GM18858 (cell line): ENCODE measurements at regions not wholly inside any gene's neighbourhood (a gene's known extent, or its start where the extent isn't known, plus 50 kb on each side); places are given as distances from the start of the nearest gene placed in this dataset.
"Not testable (repeated sequence)": the region's sequence is repeated elsewhere in the genome, so short reads cannot be mapped to it uniquely, and the experiment has no call there.

ENCODE experiments used
- ATAC-seq: cut with Tn5 transposase; IDR thresholded peaks from one replicate; pipeline ENCODE4 v1.9.1; 2021; ENCODE audit not compliant: unreplicated experiment

DNA sequence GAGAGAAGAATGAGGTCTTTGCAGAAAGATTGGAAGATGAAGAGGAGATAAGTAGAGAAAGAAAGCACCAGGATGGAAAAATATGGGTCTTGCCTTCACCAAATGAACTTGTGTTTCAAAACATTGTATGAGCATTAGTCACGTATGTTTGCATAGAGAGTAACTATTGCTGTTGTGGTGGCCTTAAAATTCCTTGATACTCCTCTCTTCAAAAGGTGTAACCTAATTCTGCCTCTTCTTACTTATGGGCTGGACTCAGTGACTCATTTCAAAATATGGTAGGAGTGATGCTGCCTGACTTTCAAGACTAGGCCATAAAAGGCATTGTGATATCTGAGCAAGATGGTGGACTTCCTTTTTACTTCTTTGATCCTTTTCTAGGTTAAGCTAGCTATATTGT, 228.7 kb upstream of the ZNF385D start:
- no peak for ATAC-seq

DNA sequence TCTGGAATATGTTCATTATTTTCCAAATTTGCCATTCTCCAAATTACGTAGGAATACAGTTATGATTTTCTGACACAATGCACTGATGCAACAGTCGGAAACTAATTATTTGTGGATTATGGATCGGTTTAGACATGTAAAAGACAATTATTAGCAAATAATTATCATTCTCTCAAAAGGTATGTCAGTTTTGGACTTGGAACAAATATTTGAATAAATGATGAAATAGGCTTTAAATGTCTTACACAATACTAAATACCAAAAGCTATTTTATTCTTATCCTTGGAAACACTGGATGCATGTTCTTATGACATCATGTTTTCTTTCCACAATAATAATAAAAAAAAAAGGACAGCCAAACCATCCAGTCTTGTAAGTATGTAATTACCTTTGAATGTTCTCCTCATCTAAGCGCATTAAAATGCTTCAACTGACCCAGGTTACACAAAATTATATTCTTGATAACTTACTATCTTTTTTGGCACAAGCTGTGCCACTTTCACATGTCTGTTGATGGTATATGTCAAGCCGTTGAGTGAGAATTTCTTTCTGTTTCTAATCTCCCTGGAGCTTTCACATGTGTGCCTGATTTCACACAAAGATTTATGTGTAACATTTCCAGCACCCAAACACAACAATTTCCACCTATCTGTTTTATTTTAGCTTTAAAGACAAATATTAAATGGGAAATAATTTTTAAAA, 238.5 kb upstream of the ZNF385D start:
- no peak for ATAC-seq

DNA sequence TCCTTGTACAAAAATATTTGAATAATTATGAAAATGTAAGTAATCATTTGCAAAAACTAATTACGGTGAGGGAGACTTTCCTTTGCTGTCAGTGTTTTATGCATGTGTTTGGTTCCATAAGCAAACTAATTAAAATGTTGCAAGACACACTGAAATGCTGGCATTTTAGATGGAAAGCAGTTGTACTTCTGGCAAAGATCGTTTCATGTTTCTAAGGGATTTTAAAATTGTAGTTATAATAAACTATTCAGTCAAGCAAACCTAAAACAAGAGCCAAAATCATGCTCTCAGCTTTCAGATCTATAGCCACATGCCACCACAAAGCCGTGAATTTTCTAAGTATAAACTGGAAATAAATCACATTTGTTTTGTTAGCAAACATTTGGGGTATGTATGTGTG, 240.1 kb upstream of the ZNF385D start:
- no peak for ATAC-seq

DNA sequence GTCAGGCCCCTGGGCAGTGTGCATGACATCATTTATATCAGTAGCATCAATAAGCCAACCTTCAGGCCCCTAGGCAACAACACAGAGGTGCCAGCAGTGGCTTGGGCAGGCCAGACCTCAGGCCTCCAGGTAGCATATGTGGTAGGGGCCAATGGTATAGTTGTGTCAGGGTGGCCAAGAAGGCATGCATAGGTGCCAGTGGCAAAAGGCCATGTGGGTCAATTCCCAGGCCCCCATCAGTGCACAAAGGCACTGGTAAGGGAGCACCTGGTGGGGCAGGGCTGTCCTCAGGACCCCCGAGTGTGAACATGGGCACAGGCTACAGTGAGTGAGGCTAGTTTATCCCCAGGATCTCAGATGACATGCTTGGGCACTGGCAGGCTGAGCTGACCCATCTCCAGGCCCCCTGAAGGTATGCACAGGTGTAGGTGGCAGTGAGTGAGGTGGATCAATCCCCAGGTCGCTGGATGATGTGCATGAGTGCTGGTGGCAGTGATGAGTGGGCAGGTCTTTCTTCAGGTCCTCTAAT, 244.1 kb upstream of the ZNF385D start:
- no peak for ATAC-seq

DNA sequence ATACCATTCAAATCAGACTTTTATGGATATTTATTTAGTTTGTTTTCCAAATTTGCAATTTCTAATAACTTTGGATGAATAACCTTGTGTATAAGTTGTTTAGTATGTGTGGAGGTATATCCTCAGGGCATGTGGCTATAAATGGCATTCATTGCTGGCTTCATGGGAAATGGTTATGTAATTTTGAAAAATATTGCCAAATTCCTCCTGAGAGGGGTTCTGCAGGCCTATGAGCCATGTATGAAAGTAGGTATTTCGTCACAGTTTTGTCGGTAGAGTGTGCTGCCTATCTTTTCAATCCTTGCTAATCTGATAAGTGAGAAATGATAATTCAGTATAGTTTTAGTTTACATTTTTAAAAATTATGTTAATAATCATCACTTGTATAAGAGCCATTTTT, 256.4 kb upstream of the ZNF385D start:
- no peak for ATAC-seq

DNA sequence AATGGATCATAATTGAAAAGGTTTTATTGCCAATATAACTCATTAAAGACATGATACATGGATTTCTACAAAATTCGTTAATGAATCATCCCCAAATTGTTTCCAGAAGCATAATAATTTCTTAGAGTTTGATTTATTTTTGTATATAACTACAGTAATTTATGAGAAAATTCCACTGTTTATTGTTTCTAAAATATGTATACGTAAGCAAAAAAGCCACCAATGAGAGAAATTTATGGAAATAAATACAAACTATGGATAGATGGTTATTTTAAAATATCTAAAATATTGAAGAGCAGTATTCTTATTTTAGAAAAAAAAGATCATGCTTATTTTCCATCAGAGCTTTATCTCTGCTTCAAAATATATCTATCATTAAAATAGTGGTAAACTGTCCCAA, 260.0 kb upstream of the ZNF385D start:
- no peak for ATAC-seq

DNA sequence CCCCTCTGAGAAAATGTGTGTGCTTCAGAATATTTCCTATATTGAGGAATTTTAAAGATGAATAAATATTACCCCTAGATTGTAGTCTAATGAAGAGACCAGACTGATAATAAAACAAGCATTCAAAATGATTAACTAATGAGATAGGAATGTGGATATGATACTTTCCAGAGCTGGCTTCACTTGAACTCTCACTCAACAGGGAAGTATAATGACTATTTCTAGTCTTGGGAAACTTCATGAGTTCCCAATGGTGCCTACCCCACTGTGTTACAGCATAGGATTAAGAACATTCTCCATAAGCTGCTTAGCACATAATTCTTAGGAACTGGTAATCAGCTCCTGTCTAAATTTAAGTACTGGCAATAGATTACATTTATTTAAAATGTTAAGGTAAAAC, 261.5 kb upstream of the ZNF385D start:
- no peak for ATAC-seq

DNA sequence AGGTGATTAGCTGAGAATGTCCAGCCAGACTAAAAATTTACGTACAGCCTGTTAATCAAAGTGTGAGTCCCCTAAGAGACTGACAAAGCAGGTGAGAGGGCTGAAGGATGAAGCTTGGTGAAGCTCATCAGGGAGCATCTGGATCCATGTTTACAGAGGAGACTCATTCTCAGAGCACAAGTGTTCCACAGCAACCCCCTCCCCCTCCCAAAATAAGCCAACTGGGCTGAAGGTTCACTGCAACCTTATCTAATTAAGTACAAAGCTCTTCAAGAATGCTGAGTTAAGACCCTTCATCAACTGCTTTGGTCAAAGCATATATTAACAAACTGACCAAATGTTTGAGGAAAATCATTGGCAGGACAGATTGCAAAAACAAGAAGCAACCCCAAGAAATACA, 262.6 kb upstream of the ZNF385D start:
- ATAC-seq, result no peak

DNA sequence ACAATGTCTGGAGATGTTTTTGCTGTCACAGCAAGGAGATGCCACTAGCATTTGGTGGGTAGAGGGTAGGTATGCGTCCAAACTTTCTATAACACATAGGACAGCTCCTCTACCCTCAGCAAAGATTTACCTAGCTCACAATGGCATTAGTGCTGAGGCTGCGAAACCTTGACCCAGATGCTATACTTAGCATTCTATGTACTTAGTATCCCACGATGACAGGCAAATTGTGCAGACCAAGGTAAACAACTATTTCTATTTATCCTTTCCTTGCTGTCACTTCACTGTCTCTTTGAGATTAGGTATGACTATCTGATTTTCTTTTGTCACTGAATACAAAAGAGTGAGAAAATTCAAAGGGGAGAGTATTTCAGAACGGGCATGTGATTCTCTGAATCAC, 265.2 kb upstream of the ZNF385D start:
- no peak for ATAC-seq

DNA sequence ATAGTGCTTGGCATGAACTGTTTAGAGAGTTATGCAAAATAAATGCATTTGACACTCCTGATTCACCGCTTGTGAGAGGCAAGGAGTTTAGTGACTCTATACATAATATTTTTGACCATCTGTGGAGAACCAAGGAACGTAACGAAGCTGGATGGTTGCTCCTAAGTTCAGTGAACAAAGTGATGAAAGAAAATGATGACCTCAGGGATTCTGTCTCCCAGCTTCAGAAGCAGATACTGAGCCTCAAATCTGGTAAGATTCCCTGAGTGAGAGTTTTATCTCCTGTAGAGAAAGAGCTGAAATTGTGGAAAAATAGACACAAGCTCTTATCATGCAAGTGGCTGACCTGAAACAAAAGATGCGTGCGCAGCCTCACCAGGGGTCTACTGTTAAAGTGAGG, 273.6 kb upstream of the ZNF385D start:
- ATAC-seq, result not testable (repeated sequence)

DNA sequence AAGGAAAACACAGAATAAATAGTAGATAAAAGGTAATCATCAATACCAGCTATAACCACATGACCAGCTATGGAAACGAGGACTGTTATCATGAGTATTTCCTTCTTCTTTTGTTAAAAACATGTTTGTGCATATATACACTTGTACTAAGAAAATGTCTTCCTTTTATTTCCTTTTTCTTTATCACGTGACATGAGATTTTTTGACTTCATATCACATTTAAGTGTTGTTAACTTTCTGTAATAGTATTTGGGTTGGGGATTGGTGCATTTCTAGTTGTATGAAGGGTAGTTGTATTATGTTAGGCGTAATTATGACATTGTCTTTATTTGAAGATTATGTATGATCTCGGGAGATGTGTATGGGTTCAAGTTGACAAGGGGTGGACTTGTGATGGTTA, 278.5 kb upstream of the ZNF385D start:
- ATAC-seq, result no peak

DNA sequence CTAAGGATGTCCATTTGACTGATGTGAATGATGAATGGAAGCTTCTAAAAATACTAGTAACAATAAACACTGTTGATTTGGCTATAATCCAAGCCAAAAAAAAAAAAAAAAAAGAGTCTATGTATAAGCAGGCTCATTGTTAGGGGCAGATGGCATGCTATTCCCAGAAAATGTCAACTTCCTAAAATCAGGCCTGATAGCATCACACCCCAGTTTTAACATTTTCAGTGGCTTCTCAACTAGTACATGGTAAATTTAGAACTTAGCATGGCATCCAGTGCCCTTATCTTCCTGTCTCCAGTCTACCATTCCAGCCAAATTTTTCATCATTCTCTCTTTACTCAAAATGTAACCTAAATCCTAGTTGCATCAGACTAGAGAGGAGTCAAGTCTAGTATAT, 288.2 kb upstream of the ZNF385D start:
- no peak for ATAC-seq

DNA sequence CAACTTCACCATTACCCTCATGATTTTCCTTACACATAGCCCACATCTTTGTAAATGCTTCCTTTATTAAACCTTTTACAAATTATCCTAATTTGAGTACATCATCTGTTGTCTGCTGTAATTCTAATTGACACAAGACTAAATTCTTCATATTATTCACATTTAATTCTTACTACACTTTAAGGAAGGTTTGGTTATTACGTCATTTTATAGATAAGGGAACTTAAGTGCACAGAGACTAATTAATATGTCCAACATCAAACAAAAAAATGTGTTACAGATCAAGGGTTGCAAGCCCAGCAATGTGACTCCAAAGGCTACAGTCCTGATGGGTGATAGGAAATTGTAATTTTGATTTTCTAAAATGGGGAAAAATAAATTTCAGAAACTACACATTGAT, 289.1 kb upstream of the ZNF385D start:
- no peak for ATAC-seq

DNA sequence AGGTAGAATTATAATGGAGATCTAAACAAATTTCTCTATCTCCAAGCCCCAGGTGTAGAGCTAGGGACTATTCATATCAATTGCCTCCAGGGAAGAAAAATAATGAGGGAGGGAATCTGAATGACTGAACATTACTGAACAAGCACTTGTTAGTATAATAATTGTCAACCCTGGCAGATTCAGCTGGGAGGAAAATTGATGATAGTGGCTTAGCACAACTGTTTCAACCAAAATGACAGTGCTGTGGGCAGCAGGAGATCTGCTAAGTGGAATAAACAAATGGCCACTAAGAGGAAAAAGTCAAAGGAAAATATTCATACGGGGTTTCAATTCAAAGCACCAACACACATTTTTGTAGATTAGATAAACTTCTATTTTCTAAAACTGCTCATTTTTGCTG, 294.9 kb upstream of the ZNF385D start:
- no peak for ATAC-seq

DNA sequence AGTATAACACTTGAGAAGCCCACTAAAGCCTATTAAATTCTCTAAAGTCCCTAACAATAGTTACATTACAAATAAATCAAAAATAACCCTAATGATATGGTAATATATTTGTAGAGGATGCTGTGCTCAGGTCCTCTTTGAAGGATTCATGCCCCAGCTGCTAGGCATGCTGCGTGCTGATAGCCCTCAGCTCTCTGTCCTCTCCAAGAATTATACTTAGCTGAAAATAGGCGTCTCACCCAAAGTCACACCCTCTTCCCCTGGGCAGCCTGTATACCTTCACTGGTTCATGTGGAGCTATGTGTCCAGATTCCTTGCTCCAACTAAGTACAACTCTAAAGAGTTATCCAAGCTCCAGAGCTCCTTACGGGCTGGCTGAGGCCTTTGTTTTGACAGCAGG, 312.5 kb upstream of the ZNF385D start:
- no peak for ATAC-seq

DNA sequence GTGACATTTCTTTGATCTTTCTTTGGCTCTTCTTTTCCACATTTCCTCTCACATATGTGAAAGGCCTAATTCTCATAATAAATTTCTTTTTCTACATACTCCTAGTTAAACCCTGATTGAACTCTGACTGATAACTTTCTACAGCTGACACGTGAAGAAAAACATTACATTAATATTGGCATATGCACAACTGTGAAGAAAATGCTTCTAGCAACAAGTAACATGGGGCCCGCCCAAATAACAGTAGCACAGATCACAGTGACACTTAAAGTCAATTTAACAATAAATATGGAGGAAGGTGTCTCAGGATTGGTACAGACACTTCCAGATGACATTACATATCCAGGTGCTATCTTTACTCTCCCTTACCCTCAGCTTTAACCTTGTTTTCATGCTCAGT, 317.6 kb upstream of the ZNF385D start:
- ATAC-seq, result no peak

DNA sequence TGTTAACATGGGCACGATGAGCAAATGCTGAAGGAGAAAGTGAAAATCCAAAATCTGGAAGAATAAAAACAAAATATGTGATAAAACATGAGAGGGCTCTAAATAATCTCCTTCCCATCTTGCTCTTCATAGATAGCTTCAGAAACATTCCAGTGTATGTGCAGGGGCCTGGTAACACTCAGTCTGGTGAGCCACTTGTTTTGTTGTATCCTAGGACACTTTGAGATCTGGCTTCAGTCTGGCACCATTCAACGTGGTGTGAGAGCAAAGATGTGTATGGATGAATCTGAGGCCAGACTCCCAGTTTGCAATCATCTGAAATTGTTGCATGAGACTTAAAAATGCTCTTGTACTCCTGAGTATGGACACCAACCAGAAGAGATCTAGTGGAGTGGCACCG, 337.2 kb upstream of the ZNF385D start:
- no peak for ATAC-seq

DNA sequence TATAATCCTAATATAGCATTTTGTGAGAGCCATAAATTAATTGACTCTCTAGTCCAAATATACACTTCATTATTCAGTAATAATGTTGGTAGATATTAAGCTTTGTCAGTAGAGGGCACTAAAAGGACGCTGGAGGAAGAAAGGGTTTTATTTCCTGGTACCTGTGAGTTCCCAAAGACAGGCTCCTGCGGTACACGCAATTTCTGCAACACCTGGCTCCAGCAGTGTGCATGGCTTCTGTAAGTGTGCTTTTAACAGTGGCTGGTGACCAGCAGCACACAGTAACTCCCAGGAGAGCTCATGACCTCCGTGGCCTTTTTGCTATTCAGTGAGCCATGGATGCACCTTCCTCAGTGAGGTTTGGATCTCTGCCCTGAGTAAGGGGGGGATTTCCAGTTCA, 338.3 kb upstream of the ZNF385D start:
- peak; percentile 94 for ATAC-seq

DNA sequence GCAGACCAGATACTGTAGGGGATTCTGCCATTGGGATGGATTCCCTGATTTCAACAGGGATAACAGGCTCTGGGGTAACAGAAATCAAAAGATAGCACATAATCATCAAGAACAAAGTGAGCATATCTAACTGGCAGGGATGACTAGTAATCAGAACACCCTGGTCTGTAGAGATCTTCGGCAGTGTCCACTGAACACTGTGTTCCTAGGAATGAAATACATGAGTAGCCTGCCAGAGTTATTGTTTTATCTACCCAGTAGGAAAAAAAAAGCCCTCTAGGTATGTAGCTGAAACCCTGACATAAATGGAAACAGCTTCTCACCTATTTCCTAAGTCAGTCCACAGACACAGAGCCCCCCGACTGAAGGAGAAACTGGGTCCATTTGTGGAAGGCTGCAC, 340.3 kb upstream of the ZNF385D start:
- no peak for ATAC-seq

DNA sequence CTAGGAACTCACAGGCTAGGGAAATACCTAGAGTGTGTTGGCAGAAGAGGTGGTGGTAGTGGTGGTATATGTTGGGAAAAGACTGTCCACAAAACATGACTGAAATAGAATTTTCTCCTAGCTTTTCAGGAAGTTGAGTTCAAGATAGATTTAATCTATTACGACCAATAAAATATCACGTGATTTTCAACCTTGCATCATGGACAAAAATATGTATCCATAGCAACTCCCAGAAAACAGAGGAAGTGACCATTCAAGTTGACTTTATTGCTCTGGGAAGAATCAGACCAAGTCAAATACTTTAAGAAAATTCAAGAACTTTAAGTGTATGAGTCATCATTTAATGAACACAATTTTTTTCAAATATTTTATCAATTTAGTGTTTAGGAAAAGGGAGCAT, 347.0 kb upstream of the ZNF385D start:
- no peak for ATAC-seq

DNA sequence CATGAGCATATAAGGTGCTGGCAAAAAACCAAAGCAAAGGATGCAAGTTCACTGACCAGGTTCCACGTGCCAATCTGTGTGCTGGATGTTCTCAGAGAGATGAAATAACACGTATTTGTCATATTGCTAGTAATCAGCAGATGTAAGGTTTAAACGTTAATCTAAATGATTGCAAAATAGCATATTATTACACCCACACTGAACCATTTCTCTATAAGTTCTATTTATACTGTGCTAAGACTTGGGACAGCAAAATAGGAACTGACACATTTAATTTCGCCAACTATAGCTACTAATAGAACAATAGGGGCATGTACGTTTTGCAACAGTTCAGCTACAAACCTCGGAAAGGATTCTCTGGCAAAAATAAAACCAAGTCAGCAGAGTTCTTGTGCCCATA, 350.3 kb upstream of the ZNF385D start:
- no peak for ATAC-seq

DNA sequence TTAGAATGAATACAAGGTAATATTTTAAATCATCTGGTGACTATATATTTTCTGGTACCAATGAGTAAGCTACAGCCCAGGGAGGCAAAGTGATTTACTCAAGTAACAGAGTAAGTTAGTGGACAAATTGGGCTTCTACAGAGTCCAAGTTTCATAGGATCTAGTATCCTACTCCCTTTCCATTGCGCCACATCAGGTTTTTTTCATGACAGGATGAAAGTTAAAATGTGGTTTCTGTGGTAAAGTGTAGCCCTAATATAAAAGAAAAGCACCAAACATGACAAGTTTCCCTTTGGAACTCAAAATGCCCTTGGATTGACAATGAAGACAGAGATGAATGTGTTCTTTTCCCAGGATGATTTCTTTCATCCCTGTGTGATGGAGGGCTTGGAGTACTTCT, 350.8 kb upstream of the ZNF385D start:
- no peak for ATAC-seq

DNA sequence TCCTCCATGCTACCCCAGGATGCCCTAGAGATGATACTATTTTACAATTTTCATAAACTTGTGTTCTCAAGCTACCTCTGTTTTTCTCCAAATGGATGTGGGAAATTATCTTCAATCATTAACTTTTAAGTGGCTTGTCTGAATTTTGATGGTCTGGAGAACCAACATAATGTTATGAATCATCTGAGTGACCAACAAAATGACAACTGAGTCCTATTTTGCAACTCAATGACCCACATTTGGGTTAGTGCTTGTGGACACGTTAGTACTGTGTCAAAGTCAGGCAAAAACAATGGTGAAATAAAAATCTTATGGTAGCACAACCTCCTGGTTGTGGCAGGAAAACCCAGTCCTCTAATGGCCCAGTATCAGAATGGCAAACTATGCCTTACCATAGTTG, 352.4 kb upstream of the ZNF385D start:
- ATAC-seq, result no peak
